Kidney (tissue), 13 donors: ENCODE measurements at regions not wholly inside any gene's neighbourhood (a gene's known extent, or its start where the extent isn't known, plus 50 kb on each side); places are given as distances from the start of the nearest gene placed in this dataset.
A peak's percentile ranks its signal among the peaks of the same experiment; 100 is the strongest.
"Not testable (repeated sequence)": the region's sequence is repeated elsewhere in the genome, so short reads cannot be mapped to it uniquely, and the experiment has no call there.

ENCODE experiments used
- DNase-seq, 5 donors: peaks; one replicate each; pipeline ENCODE4 v3.0.0-alpha.2; 2013 to 2020
- FAIRE-seq: peaks from 2 replicates; lab custom pipeline; 2012; peaks lifted over from hg19 to GRCh38; lab: Jason Lieb, UNC
- H3K27ac ChIP-seq, 2 donors: one replicate each; pipeline ENCODE4 v1.7.0; 2013; ENCODE audit warnings: low read depth in 2 of 2, low read length in 2 of 2, inconsistent platforms in 1 of 2
- H3K27me3 ChIP-seq: one replicate; pipeline ENCODE4 v1.7.1; 2013; ENCODE audit warnings: low read length, inconsistent platforms; ENCODE audit not compliant: control insufficient read depth, insufficient read depth
- H3K36me3 ChIP-seq, 3 donors: one replicate each; pipeline versions ENCODE4 v1.7.0 to v1.7.1; 2013; ENCODE audit warnings: low read length in 3 of 3, control low read depth in 1 of 3, inconsistent platforms in 1 of 3; ENCODE audit not compliant: insufficient read depth in 3 of 3, control insufficient read depth in 2 of 3
- H3K4me1 ChIP-seq, 3 donors: one replicate each; pipeline versions ENCODE4 v1.7.0 to v1.7.1; 2013; ENCODE audit warnings: low read length in 3 of 3, inconsistent platforms in 1 of 3, low read depth in 1 of 3; ENCODE audit not compliant: control insufficient read depth in 2 of 3, insufficient read depth in 2 of 3
- H3K4me3 ChIP-seq, 3 donors: one replicate each; pipeline versions ENCODE4 v1.7.0 to v1.8.1; 2013; ENCODE audit warnings: low read length in 3 of 3, control low read depth in 1 of 3, inconsistent platforms in 1 of 3
- H3K9ac ChIP-seq, 3 donors: one replicate each; pipeline versions ENCODE4 v1.7.0 to v1.7.1; 2013; ENCODE audit warnings: low read length in 3 of 3, control low read depth in 1 of 3, inconsistent platforms in 1 of 3
- H3K9me3 ChIP-seq, 3 donors: one replicate each; pipeline versions ENCODE4 v1.7.0 to v1.7.1; 2013; ENCODE audit warnings: low read length in 3 of 3, control low read depth in 1 of 3, inconsistent platforms in 1 of 3; ENCODE audit not compliant: control insufficient read depth in 2 of 3, insufficient read depth in 1 of 3
- CTCF ChIP-seq: IDR thresholded peaks from 3 replicates; pipeline ENCODE4 v1.5.1; 2012; ENCODE audit warnings: mild to moderate bottlenecking, moderate library complexity, borderline replicate concordance; ENCODE audit not compliant: insufficient read depth; ENCODE audit errors: extremely low read depth
- intact Hi-C: fragments of 100-400 bp; cut with DNase I; formaldehyde crosslinking; loops from one replicate; pipeline ENCODE4 v1.11.1; 2022
- donor health status: control.
- donor health status: control.
- donor health status: control.
- donor health status: control.
- donor health status: control.
- donor health status: DM: yes; HTN: yes; CAD: no.
- donor health status: Normal renal cell carcinoma (clear cell type).

- Histone ChIP-seq H3K27me3 (no peaks in the 10 kb centered on the region), H3K9ac (no peak overlapping the region), H3K27ac (no peak overlapping the region), H3K4me1 (no peaks in the 10 kb centered on the region), H3K36me3 (no peaks in the 10 kb centered on the region), H3K9me3 (no peaks in the 10 kb centered on the region), H3K4me3 (no peak overlapping the region)
- TF ChIP-seq CTCF: no peak
- intact Hi-C loops: no loop called here
- DNase-seq (peak in 2 of 5 donors; percentile 25 to 63), FAIRE-seq (no peak)
Observed at GRCh38 chr11:41816396-41816795, 356.9 kb upstream of the LRRC4C start.

- DNase-seq, FAIRE-seq, H3K27ac ChIP-seq, H3K4me1 ChIP-seq, H3K27me3 ChIP-seq, H3K9me3 ChIP-seq, H3K4me3 ChIP-seq, H3K9ac ChIP-seq, H3K36me3 ChIP-seq, intact Hi-C loops: not testable (repeated sequence)
Observed at GRCh38 chr11:41824287-41824686, 364.8 kb upstream of the LRRC4C start.

GRCh38 chr11:41826085-41826484, 366.6 kb upstream of the LRRC4C start:
- DNase-seq (peak in 4 of 5 donors; percentile 10 to 59 (median 31)), FAIRE-seq (no peak)
- no peak overlapping the region for H3K4me3 ChIP-seq
- TF ChIP-seq CTCF: no peak
- no peaks in the 10 kb centered on the region for H3K36me3 ChIP-seq
- no peak overlapping the region for H3K9ac ChIP-seq
- no peaks in the 10 kb centered on the region for H3K27me3 ChIP-seq
- no peaks in the 10 kb centered on the region for H3K4me1 ChIP-seq
- intact Hi-C loops: no loop called here
- H3K9me3 ChIP-seq: no peaks in the 10 kb centered on the region
- no peak overlapping the region for H3K27ac ChIP-seq

GRCh38 chr11:41836431-41836830, 377.0 kb upstream of the LRRC4C start:
- Histone ChIP-seq H3K36me3 (no peaks in the 10 kb centered on the region), H3K27me3 (no peaks in the 10 kb centered on the region), H3K4me3 (no peak overlapping the region), H3K9ac (no peak overlapping the region), H3K27ac (no peak overlapping the region), H3K9me3 (peaks cover 0 to 2% (median 0%) of the 10 kb centered on the region in 3 donors), H3K4me1 (no peaks in the 10 kb centered on the region)
- intact Hi-C loops: no loop called here
- DNase-seq: no peak
- TF ChIP-seq CTCF: no peak
- FAIRE-seq: no peak
